HCT116 (cell line): ENCODE measurements at regions not wholly inside any gene's neighbourhood (a gene's known extent, or its start where the extent isn't known, plus 50 kb on each side); places are given as distances from the start of the nearest gene placed in this dataset.

Source experiments
- ATAC-seq: fragments of 200-7000 bp; cut with Tn5 transposase; 2 replicates; pipeline ENCODE4 v1.9.1; 2020; ENCODE audit warnings: mild to moderate bottlenecking, moderate library complexity
- BruUV-seq: library from RNA; stranded (reverse); fragments of 400-500 nt; replicated peaks from 2 replicates; lab custom pipeline; 2021; lab: Mats Ljungman, UMichigan
- CTCF ChIA-PET: fragments of 300-600 bp; sonication (Branson Sonifier 250); formaldehyde crosslinking; loops from one replicate; lab custom pipeline; 2021; ENCODE audit warnings: antibody characterized with exemption; lab: Charles Lee
- POLR2A ChIA-PET: fragments of 300-600, 350-600 bp; sonication (Branson Sonifier 250); formaldehyde crosslinking; loops from one replicate; lab custom pipeline; 2021; ENCODE audit warnings: antibody characterized with exemption; lab: Charles Lee
- RAD21 ChIA-PET, 2 experiments: fragments of 300-600 bp; sonication (Branson Sonifier 250); formaldehyde crosslinking; loops; one replicate each; lab custom pipeline; 2023; ENCODE audit warnings: low total read pairs in 2 of 2; ENCODE audit not compliant: uncharacterized antibody in 2 of 2, unreplicated experiment in 2 of 2, low non-redundant PET in 1 of 2; lab: Charles Lee
- DNase-seq: peaks from one replicate; pipeline ENCODE4 v3.0.0-alpha.2; 2010; ENCODE audit warnings: low read depth, low spot score
- H2AFZ ChIP-seq: fragments of 200-600 bp; shearing (Covaris generic), sonication (generic); 2 replicates; pipeline ENCODE4 v1.6.1; 2017; ENCODE audit warnings: low read depth, mixed run types, mixed read lengths, antibody characterized with exemption, low read length; ENCODE audit not compliant: poor library complexity, severe bottlenecking
- H3K27ac ChIP-seq: 2 replicates; pipeline ENCODE4 v1.5.1; 2012; ENCODE audit warnings: low read depth, low read length
- H3K27me3 ChIP-seq: fragments of 200-600 bp; sonication (generic); 2 replicates; pipeline ENCODE4 v1.6.1; 2016; ENCODE audit warnings: mixed run types, low read length, mixed read lengths; ENCODE audit not compliant: insufficient read depth
- H3K36me3 ChIP-seq, 2 experiments: fragments of 200-500 bp in 1 of 2; fragments of 200-600 bp in 1 of 2; sonication (Bioruptor generic) in 1 of 2; sonication (generic) in 1 of 2; 2 replicates each; pipeline versions ENCODE4 v1.5.1 to v1.6.1; 2014 to 2016; ENCODE audit warnings: low read length in 2 of 2, inconsistent platforms in 1 of 2, mixed read lengths in 1 of 2, mixed run types in 1 of 2; ENCODE audit not compliant: insufficient read depth in 2 of 2, control insufficient read depth in 1 of 2
- H3K4me1 ChIP-seq, 2 experiments: fragments of 200-600 bp in 1 of 2; sonication (generic) in 1 of 2; 2 replicates each; pipeline versions ENCODE4 v1.5.1 to v1.6.1; 2012 to 2017; ENCODE audit warnings: low read length in 2 of 2, inconsistent platforms in 1 of 2, mild to moderate bottlenecking in 1 of 2, mixed read lengths in 1 of 2, mixed run types in 1 of 2, moderate library complexity in 1 of 2; ENCODE audit not compliant: insufficient read depth in 2 of 2, control insufficient read depth in 1 of 2
- H3K4me2 ChIP-seq: fragments of 200-600 bp; sonication (generic); 2 replicates; pipeline ENCODE4 v1.6.1; 2017; ENCODE audit warnings: mixed run types, low read length, mixed read lengths
- H3K4me3 ChIP-seq, 2 experiments: fragments of 200-600 bp in 1 of 2; sonication (generic) in 1 of 2; replicated peaks in 1 of 2; 2 replicates each; pipeline ENCODE4 v1.5.1; 2011 to 2016; ENCODE audit warnings: low read length in 2 of 2, control low read depth in 1 of 2, low read depth in 1 of 2, mild to moderate bottlenecking in 1 of 2, mixed read lengths in 1 of 2, mixed run types in 1 of 2
- H3K79me2 ChIP-seq: fragments of 200-600 bp; sonication (generic); 2 replicates; pipeline ENCODE4 v1.6.1; 2017; ENCODE audit warnings: mild to moderate bottlenecking, mixed run types, low read length, moderate library complexity, mixed read lengths; ENCODE audit not compliant: insufficient read depth
- H3K9ac ChIP-seq: fragments of 200-600 bp; sonication (generic); 2 replicates; pipeline ENCODE4 v1.6.1; 2016; ENCODE audit warnings: low read length, mixed read lengths
- H3K9me2 ChIP-seq: fragments of 200-600 bp; sonication (generic), shearing (Covaris generic); 2 replicates; pipeline ENCODE4 v1.6.1; 2017; ENCODE audit warnings: mixed run types, mild to moderate bottlenecking, moderate library complexity; ENCODE audit not compliant: insufficient read depth
- H3K9me3 ChIP-seq, 2 experiments: fragments of 200-500 bp in 1 of 2; fragments of 200-600 bp in 1 of 2; sonication (Bioruptor generic) in 1 of 2; sonication (generic) in 1 of 2; 2 replicates each; pipeline ENCODE4 v1.6.1; 2014 to 2017; ENCODE audit warnings: low read length in 2 of 2, mixed read lengths in 2 of 2, inconsistent platforms in 1 of 2, low read depth in 1 of 2, mild to moderate bottlenecking in 1 of 2, mixed run types in 1 of 2, moderate library complexity in 1 of 2; ENCODE audit not compliant: control insufficient read depth in 1 of 2, insufficient read depth in 1 of 2
- H4K20me1 ChIP-seq: fragments of 200-600 bp; sonication (generic), shearing (Covaris generic); 2 replicates; pipeline ENCODE4 v1.6.1; 2017; ENCODE audit warnings: mixed run types, mild to moderate bottlenecking, moderate library complexity; ENCODE audit not compliant: insufficient read depth
- CEBPB ChIP-seq: IDR thresholded peaks from 2 replicates; pipeline ENCODE4 v1.6.1; 2012; ENCODE audit warnings: low read depth
- CTCF ChIP-seq, 3 experiments: fragments of 200-600 bp in 1 of 3; sonication (generic) in 1 of 3; IDR thresholded peaks in 2 of 3; conservative IDR thresholded peaks in 1 of 3; 2 replicates each; pipeline ENCODE4 v1.5.1; 2012 to 2017; ENCODE audit warnings: low read depth in 2 of 3, low read length in 2 of 3, antibody characterized with exemption in 1 of 3, borderline replicate concordance in 1 of 3, control low read depth in 1 of 3, mild to moderate bottlenecking in 1 of 3, mixed read lengths in 1 of 3, mixed run types in 1 of 3, moderate library complexity in 1 of 3; ENCODE audit not compliant: insufficient read depth in 1 of 3
- EGR1 ChIP-seq: IDR thresholded peaks from 2 replicates; pipeline ENCODE4 v1.6.1; 2012; ENCODE audit warnings: low read depth
- EZH2 ChIP-seq: fragments of 200-600 bp; sonication (generic); IDR thresholded peaks from 2 replicates; pipeline ENCODE4 v1.6.1; 2017; ENCODE audit warnings: antibody characterized with exemption, mixed run types
- EZH2phosphoT487 ChIP-seq: fragments of 200-600 bp; IDR thresholded peaks from 2 replicates; pipeline ENCODE4 v1.6.1; 2018; ENCODE audit warnings: antibody characterized with exemption, borderline replicate concordance
- FOSL1 ChIP-seq: IDR thresholded peaks from 2 replicates; pipeline ENCODE4 v1.6.1; 2012; ENCODE audit warnings: low read depth
- POLR2AphosphoS5 ChIP-seq: IDR thresholded peaks from 2 replicates; pipeline ENCODE4 v1.6.1; 2011; ENCODE audit warnings: mild to moderate bottlenecking, low read depth, low read length, moderate library complexity
- SP1 ChIP-seq: IDR thresholded peaks from 2 replicates; pipeline ENCODE4 v1.6.1; 2012; ENCODE audit warnings: low read depth
- SRF ChIP-seq: IDR thresholded peaks from 2 replicates; pipeline ENCODE4 v1.6.1; 2012; ENCODE audit warnings: low read depth
- YY1 ChIP-seq: IDR thresholded peaks from 2 replicates; pipeline ENCODE4 v1.6.1; 2011; ENCODE audit warnings: low read length, low read depth, moderate library complexity, mild to moderate bottlenecking; ENCODE audit not compliant: insufficient replicate concordance; ENCODE audit errors: extremely low read depth
- ZFX ChIP-seq: fragments of 450-650 bp; IDR thresholded peaks from 2 replicates; pipeline ENCODE4 v1.6.1; 2017
- intact Hi-C: fragments of 100-400 bp; cut with micrococcal nuclease; formaldehyde crosslinking; loops from 2 replicates; pipeline ENCODE4 v1.10.0; 2022
- TF ChIP-seq, protein P1 (sequence below): IDR thresholded peaks from 2 replicates; pipeline ENCODE4 v1.6.1; 2011; ENCODE audit warnings: mild to moderate bottlenecking, low read length, moderate library complexity; ENCODE audit not compliant: insufficient replicate concordance; ENCODE audit errors: extremely low read depth
- TF ChIP-seq, protein P2 (sequence below): IDR thresholded peaks from 2 replicates; pipeline ENCODE4 v1.6.1; 2012; ENCODE audit warnings: low read depth

DNA sequence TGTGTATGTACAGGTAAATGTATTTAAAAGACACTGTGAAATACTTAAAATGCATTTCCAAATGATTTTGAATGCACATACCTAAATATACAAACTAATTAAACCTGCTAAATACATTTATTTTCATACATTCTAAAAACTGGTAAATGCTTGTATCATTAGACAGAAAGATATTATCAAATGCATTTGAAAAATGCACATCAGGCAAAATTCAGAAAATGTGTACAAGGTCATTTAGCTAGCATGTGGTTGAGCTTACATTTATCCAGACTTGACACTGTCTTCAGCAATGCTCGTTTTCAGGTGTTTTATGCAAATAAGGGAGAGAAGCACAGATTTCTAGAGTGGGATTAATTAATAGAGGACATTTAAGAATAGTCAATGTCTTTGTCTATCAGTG, 374.2 kb downstream of the SUCLG1 start:
- intact Hi-C loops: no loop called here
- POLR2A ChIA-PET: no interaction called here

More for the DNA sequence above, 374.2 kb downstream of the SUCLG1 start:
- ATAC-seq: no peak
- no peaks in the 10 kb centered on the region for H4K20me1 ChIP-seq
- H3K9me2 ChIP-seq: no peaks in the 10 kb centered on the region
- H3K27me3 ChIP-seq: no peaks in the 10 kb centered on the region
- CTCF ChIA-PET: interaction anchor here (0.8 kb wide), 1 partner anchor 62 kb away, joined by 4 read pairs; no protein-coding TSS in a partner anchor
- BruUV-seq: no TSS peak
- DNase-seq: no peak
- H3K4me2 ChIP-seq: no peak overlapping the region
- no peak overlapping the region for H3K27ac ChIP-seq
- H3K9ac ChIP-seq: no peak overlapping the region
- no peak overlapping the region for H3K4me3 ChIP-seq
- H3K9me3 ChIP-seq: no peaks in the 10 kb centered on the region
- no peaks in the 10 kb centered on the region for H3K36me3 ChIP-seq
- no peaks in the 10 kb centered on the region for H3K79me2 ChIP-seq
- RAD21 ChIA-PET: no interaction called here
- TF ChIP-seq YY1: no peak
- no peak for TF ChIP-seq SRF
- TF ChIP-seq, protein P1, sequence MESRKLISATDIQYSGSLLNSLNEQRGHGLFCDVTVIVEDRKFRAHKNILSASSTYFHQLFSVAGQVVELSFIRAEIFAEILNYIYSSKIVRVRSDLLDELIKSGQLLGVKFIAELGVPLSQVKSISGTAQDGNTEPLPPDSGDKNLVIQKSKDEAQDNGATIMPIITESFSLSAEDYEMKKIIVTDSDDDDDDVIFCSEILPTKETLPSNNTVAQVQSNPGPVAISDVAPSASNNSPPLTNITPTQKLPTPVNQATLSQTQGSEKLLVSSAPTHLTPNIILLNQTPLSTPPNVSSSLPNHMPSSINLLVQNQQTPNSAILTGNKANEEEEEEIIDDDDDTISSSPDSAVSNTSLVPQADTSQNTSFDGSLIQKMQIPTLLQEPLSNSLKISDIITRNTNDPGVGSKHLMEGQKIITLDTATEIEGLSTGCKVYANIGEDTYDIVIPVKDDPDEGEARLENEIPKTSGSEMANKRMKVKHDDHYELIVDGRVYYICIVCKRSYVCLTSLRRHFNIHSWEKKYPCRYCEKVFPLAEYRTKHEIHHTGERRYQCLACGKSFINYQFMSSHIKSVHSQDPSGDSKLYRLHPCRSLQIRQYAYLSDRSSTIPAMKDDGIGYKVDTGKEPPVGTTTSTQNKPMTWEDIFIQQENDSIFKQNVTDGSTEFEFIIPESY: no peak
- TF ChIP-seq EGR1: no peak
- TF ChIP-seq POLR2AphosphoS5: no peak
- TF ChIP-seq ZFX: no peak
- no peak for TF ChIP-seq FOSL1
- no peak for TF ChIP-seq CEBPB
- no peak for TF ChIP-seq SP1
- no peak for TF ChIP-seq EZH2phosphoT487
- TF ChIP-seq, protein P2, sequence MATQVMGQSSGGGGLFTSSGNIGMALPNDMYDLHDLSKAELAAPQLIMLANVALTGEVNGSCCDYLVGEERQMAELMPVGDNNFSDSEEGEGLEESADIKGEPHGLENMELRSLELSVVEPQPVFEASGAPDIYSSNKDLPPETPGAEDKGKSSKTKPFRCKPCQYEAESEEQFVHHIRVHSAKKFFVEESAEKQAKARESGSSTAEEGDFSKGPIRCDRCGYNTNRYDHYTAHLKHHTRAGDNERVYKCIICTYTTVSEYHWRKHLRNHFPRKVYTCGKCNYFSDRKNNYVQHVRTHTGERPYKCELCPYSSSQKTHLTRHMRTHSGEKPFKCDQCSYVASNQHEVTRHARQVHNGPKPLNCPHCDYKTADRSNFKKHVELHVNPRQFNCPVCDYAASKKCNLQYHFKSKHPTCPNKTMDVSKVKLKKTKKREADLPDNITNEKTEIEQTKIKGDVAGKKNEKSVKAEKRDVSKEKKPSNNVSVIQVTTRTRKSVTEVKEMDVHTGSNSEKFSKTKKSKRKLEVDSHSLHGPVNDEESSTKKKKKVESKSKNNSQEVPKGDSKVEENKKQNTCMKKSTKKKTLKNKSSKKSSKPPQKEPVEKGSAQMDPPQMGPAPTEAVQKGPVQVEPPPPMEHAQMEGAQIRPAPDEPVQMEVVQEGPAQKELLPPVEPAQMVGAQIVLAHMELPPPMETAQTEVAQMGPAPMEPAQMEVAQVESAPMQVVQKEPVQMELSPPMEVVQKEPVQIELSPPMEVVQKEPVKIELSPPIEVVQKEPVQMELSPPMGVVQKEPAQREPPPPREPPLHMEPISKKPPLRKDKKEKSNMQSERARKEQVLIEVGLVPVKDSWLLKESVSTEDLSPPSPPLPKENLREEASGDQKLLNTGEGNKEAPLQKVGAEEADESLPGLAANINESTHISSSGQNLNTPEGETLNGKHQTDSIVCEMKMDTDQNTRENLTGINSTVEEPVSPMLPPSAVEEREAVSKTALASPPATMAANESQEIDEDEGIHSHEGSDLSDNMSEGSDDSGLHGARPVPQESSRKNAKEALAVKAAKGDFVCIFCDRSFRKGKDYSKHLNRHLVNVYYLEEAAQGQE: no peak
- TF ChIP-seq EZH2: no peak
- TF ChIP-seq CTCF (IDR thresholded peaks at IDR 0.05 in 2 of 3, conservative IDR thresholded peaks at IDR 0.05 in 1 of 3; ENCODE audit: borderline replicate concordance in 1 of 3, insufficient read depth in 1 of 3, low read depth in 2 of 3, low read length in 2 of 3): no peak
- TF ChIP-seq, all 23 proteins: peak for 0
- H3K4me1 ChIP-seq: peaks cover 0 to 6% of the 10 kb centered on the region in 2 experiments; a peak in 2 of 4 replicates
- H2AFZ ChIP-seq: no peak overlapping the region
